GM18498 (cell line): ENCODE measurements at regions not wholly inside any gene's neighbourhood (a gene's known extent, or its start where the extent isn't known, plus 50 kb on each side); places are given as distances from the start of the nearest gene placed in this dataset.

Experiments
- ATAC-seq: cut with Tn5 transposase; IDR thresholded peaks from one replicate; pipeline ENCODE4 v1.9.1; 2021; ENCODE audit warnings: mild to moderate bottlenecking, moderate library complexity; ENCODE audit not compliant: unreplicated experiment

- ATAC-seq = no peak
Measured at GRCh38 chr2:134189009-134189720, 64.7 kb upstream of the MGAT5 start.

GRCh38 chr2:134190062-134190806 is 63.6 kb upstream of the MGAT5 start:
- no peak for ATAC-seq

GRCh38 chr2:134190807-134191203 is 63.1 kb upstream of the MGAT5 start:
- ATAC-seq = no peak

- ATAC-seq = no peak
Measured at GRCh38 chr2:134191835-134192234, 62.0 kb upstream of the MGAT5 start.

GRCh38 chr2:134193006-134193405 is 60.9 kb upstream of the MGAT5 start:
- ATAC-seq = no peak

- ATAC-seq = no peak
Measured at GRCh38 chr2:134194519-134194918, 59.4 kb upstream of the MGAT5 start.

GRCh38 chr2:134195341-134195740 is 58.5 kb upstream of the MGAT5 start:
- no peak for ATAC-seq

GRCh38 chr2:134197445-134197844 is 56.4 kb upstream of the MGAT5 start:
- ATAC-seq = peak; percentile 11

GRCh38 chr2:134198006-134198634 is 55.8 kb upstream of the MGAT5 start:
- ATAC-seq = peak; percentile 63

GRCh38 chr2:134199123-134199522 is 54.7 kb upstream of the MGAT5 start:
- ATAC-seq = no peak

- ATAC-seq = no peak
Measured at GRCh38 chr2:134200036-134200618, 53.7 kb upstream of the MGAT5 start.

- ATAC-seq = no peak
Measured at GRCh38 chr2:134201533-134201932, 52.3 kb upstream of the MGAT5 start.

- ATAC-seq = no peak
Measured at GRCh38 chr2:134202371-134202770, 51.5 kb upstream of the MGAT5 start.

- no peak for ATAC-seq
Measured at GRCh38 chr2:134203175-134203574, 50.7 kb upstream of the MGAT5 start.
